ENCODE measurements at regions not wholly inside any gene's neighbourhood (a gene's known extent, or its start where the extent isn't known, plus 50 kb on each side); places are given as distances from the start of the nearest gene placed in this dataset.

GRCh38 chr2:183935005-183935404 is 663.3 kb upstream of the ZNF804A start:
- no peaks in the 10 kb centered on the region for H4K20me1 ChIP-seq (ENCODE audit: control insufficient read depth, extremely low read depth, insufficient read depth, low read length)
- no peak overlapping the region for H3K9ac ChIP-seq (ENCODE audit: control insufficient read depth, extremely low read depth, insufficient read depth, low read length)
- no peak overlapping the region for H3K4me2 ChIP-seq (ENCODE audit: control insufficient read depth, extremely low read depth, insufficient read depth, low read depth, low read length)
- dilution Hi-C loops (cut with MboI; ENCODE audit: extremely low pct_ligation_motif_present, low sequenced_read_pairs), result no loop called here
- no peak overlapping the region for H2AFZ ChIP-seq (ENCODE audit: control insufficient read depth, low read length)
- H3K36me3 ChIP-seq (ENCODE audit: control insufficient read depth in 2 of 2, extremely low read depth in 1 of 2, insufficient read depth in 2 of 2, low read length in 2 of 2), result no peaks in the 10 kb centered on the region
- no peak for TF ChIP-seq EZH2 (IDR thresholded peaks at IDR 0.05; ENCODE audit: low read length)
- TF ChIP-seq CTCF (optimal IDR thresholded peaks at IDR 0.05 in 1 of 3, IDR thresholded peaks at IDR 0.05 in 1 of 3, conservative IDR thresholded peaks at IDR 0.05 in 1 of 3; ENCODE audit: extremely low read depth in 1 of 3, insufficient read depth in 2 of 3, low read length in 3 of 3), result no peak
- H3K4me3 ChIP-seq (ENCODE audit: control insufficient read depth in 2 of 3, extremely low read depth in 1 of 3, insufficient read depth in 2 of 3, low read depth in 1 of 3, low read length in 3 of 3), result no peak overlapping the region
- no peaks in the 10 kb centered on the region for H3K9me1 ChIP-seq (ENCODE audit: control insufficient read depth, extremely low read depth, insufficient read depth, low read length)
- no peak for FAIRE-seq
- no peak overlapping the region for H3K27ac ChIP-seq (ENCODE audit: control insufficient read depth, insufficient read depth, low read length)
- H3K4me1 ChIP-seq (ENCODE audit: control insufficient read depth, extremely low read depth, insufficient read depth, low read length), result no peaks in the 10 kb centered on the region
- H3K9me3 ChIP-seq (ENCODE audit: control insufficient read depth, low read depth, low read length), result no peaks in the 10 kb centered on the region
- DNase-seq (ENCODE audit: low read depth, low spot score), result no peak
- no peaks in the 10 kb centered on the region for H3K79me2 ChIP-seq (ENCODE audit: control insufficient read depth, insufficient read depth, low read length)
- no peaks in the 10 kb centered on the region for H3K27me3 ChIP-seq (ENCODE audit: control insufficient read depth, extremely low read depth, insufficient read depth, low read length)

- Histone ChIP-seq H3K9me1 (ENCODE audit: control insufficient read depth, extremely low read depth, insufficient read depth, low read length) (no peaks in the 10 kb centered on the region), H3K4me1 (ENCODE audit: control insufficient read depth, extremely low read depth, insufficient read depth, low read length) (no peaks in the 10 kb centered on the region), H3K27me3 (ENCODE audit: control insufficient read depth, extremely low read depth, insufficient read depth, low read length) (no peaks in the 10 kb centered on the region), H3K27ac (ENCODE audit: control insufficient read depth, insufficient read depth, low read length) (no peak overlapping the region), H3K9me3 (ENCODE audit: control insufficient read depth, low read depth, low read length) (no peaks in the 10 kb centered on the region), H3K9ac (ENCODE audit: control insufficient read depth, extremely low read depth, insufficient read depth, low read length) (no peak overlapping the region), H3K36me3 (ENCODE audit: control insufficient read depth in 2 of 2, extremely low read depth in 1 of 2, insufficient read depth in 2 of 2, low read length in 2 of 2) (no peaks in the 10 kb centered on the region), H3K79me2 (ENCODE audit: control insufficient read depth, insufficient read depth, low read length) (no peaks in the 10 kb centered on the region), H4K20me1 (ENCODE audit: control insufficient read depth, extremely low read depth, insufficient read depth, low read length) (no peaks in the 10 kb centered on the region), H3K4me2 (ENCODE audit: control insufficient read depth, extremely low read depth, insufficient read depth, low read depth, low read length) (no peak overlapping the region), H3K4me3 (ENCODE audit: control insufficient read depth in 2 of 3, extremely low read depth in 1 of 3, insufficient read depth in 2 of 3, low read depth in 1 of 3, low read length in 3 of 3) (no peak overlapping the region), H2AFZ (ENCODE audit: control insufficient read depth, low read length) (no peak overlapping the region)
- FAIRE-seq (no peak), DNase-seq (ENCODE audit: low read depth, low spot score) (no peak)
- TF ChIP-seq EZH2 (IDR thresholded peaks at IDR 0.05; ENCODE audit: low read length) (no peak), CTCF (optimal IDR thresholded peaks at IDR 0.05 in 1 of 3, IDR thresholded peaks at IDR 0.05 in 1 of 3, conservative IDR thresholded peaks at IDR 0.05 in 1 of 3; ENCODE audit: extremely low read depth in 1 of 3, insufficient read depth in 2 of 3, low read length in 3 of 3) (no peak)
- dilution Hi-C loops (cut with MboI; ENCODE audit: extremely low pct_ligation_motif_present, low sequenced_read_pairs), result no loop called here
Measured at GRCh38 chr2:183937220-183937619, 661.1 kb upstream of the ZNF804A start.

Data from keratinocyte (primary cell).